HL-60 (cell line): ENCODE measurements at regions not wholly inside any gene's neighbourhood (a gene's known extent, or its start where the extent isn't known, plus 50 kb on each side); places are given as distances from the start of the nearest gene placed in this dataset.

ENCODE experiments used
- CTCF ChIP-seq: IDR thresholded peaks from one replicate; pipeline ENCODE4 v1.5.1; 2011; ENCODE audit warnings: low read length, control low read depth, inconsistent platforms; ENCODE audit not compliant: insufficient read depth
- GABPA ChIP-seq: IDR thresholded peaks from 2 replicates; pipeline ENCODE4 v1.6.1; 2012; ENCODE audit warnings: low read depth
- REST ChIP-seq: IDR thresholded peaks from 2 replicates; pipeline ENCODE4 v1.6.1; 2012; ENCODE audit warnings: low read depth; ENCODE audit not compliant: insufficient replicate concordance
- SPI1 ChIP-seq: IDR thresholded peaks from 2 replicates; pipeline ENCODE4 v1.6.1; 2012; ENCODE audit warnings: low read depth, mild to moderate bottlenecking, borderline replicate concordance

- no peak for TF ChIP-seq CTCF
- no peak for TF ChIP-seq SPI1
- TF ChIP-seq GABPA: no peak
- TF ChIP-seq REST: no peak
Measured at GRCh38 chr4:175252642-175253041, 334.5 kb downstream of the ADAM29 start.
